Smooth muscle cell (in vitro differentiated cells): ENCODE measurements at regions not wholly inside any gene's neighbourhood (a gene's known extent, or its start where the extent isn't known, plus 50 kb on each side); places are given as distances from the start of the nearest gene placed in this dataset.

ENCODE experiments used
- DNase-seq: peaks from one replicate; lab custom pipeline; 2025; ENCODE audit not compliant: unreplicated experiment; lab: John Stamatoyannopoulos, UW
- H2AFZ ChIP-seq: fragments of 200-600 bp; sonication (generic); 2 replicates; pipeline ENCODE4 v1.6.0; 2016; ENCODE audit warnings: antibody characterized with exemption, low read depth, mild to moderate bottlenecking
- H3F3A ChIP-seq: fragments of 200-600 bp; sonication (generic); 2 replicates; pipeline ENCODE4 v1.6.0; 2017; ENCODE audit warnings: antibody characterized with exemption, low read depth
- H3K27ac ChIP-seq: fragments of 200-600 bp; sonication (generic); 2 replicates; pipeline ENCODE4 v1.5.1; 2016; ENCODE audit warnings: low read depth, mild to moderate bottlenecking
- H3K27me3 ChIP-seq: fragments of 200-600 bp; sonication (generic); 2 replicates; pipeline ENCODE4 v1.6.1; 2016; ENCODE audit warnings: low read depth, mild to moderate bottlenecking
- H3K36me3 ChIP-seq: fragments of 200-600 bp; sonication (generic); 2 replicates; pipeline ENCODE4 v1.5.1; 2016; ENCODE audit warnings: low read depth
- H3K4me1 ChIP-seq: fragments of 200-600 bp; sonication (generic); 2 replicates; pipeline ENCODE4 v1.5.1; 2016; ENCODE audit warnings: low read depth
- H3K4me2 ChIP-seq: fragments of 200-600 bp; sonication (generic); 2 replicates; pipeline ENCODE4 v1.6.0; 2016; ENCODE audit warnings: mild to moderate bottlenecking
- H3K4me3 ChIP-seq: fragments of 200-600 bp; sonication (generic); 2 replicates; pipeline ENCODE4 v1.5.1; 2016; ENCODE audit warnings: mild to moderate bottlenecking
- H3K79me2 ChIP-seq: fragments of 200-600 bp; sonication (generic); 2 replicates; pipeline ENCODE4 v1.6.0; 2016; ENCODE audit warnings: low read depth, mild to moderate bottlenecking
- H3K9ac ChIP-seq: fragments of 200-600 bp; sonication (generic); 2 replicates; pipeline ENCODE4 v1.6.0; 2016; ENCODE audit warnings: low read depth
- H3K9me3 ChIP-seq: fragments of 200-600 bp; sonication (generic); replicated peaks from 2 replicates; pipeline ENCODE4 v1.5.1; 2016; ENCODE audit warnings: low read depth
- H4K20me1 ChIP-seq: fragments of 200-600 bp; sonication (generic); 2 replicates; pipeline ENCODE4 v1.6.0; 2016; ENCODE audit warnings: low read depth
- CTCF ChIP-seq: fragments of 200-600 bp; sonication (generic); IDR thresholded peaks from 2 replicates; pipeline ENCODE4 v1.5.1; 2017; ENCODE audit warnings: borderline replicate concordance, mild to moderate bottlenecking, antibody characterized with exemption; ENCODE audit not compliant: insufficient read depth, poor library complexity, severe bottlenecking
- WGBS: methylation state at CpG from one replicate; pipeline ENCODE4 v1.1.7; 2016; ENCODE audit warnings: low lambda C conversion rate; 5-methylcytosine and 5-hydroxymethylcytosine counted together

GRCh38 chr21:18524097-18524880, 120.7 kb upstream of the TMPRSS15 start:
- Histone ChIP-seq H2AFZ (no peak overlapping the region), H3K4me2 (no peak overlapping the region), H3K79me2 (no peaks in the 10 kb centered on the region), H3K9me3 (no peaks in the 10 kb centered on the region), H3K9ac (no peak overlapping the region), H3K27me3 (no peaks in the 10 kb centered on the region), H3K27ac (no peak overlapping the region), H4K20me1 (no peaks in the 10 kb centered on the region), H3K36me3 (no peaks in the 10 kb centered on the region), H3K4me3 (no peak overlapping the region), H3F3A (no peaks in the 10 kb centered on the region), H3K4me1 (no peaks in the 10 kb centered on the region)
- no peak for DNase-seq
- TF ChIP-seq CTCF: no peak
- WGBS: 77% methylated on average over 7 of the region's 7 CpGs

GRCh38 chr21:18529254-18529653, 125.7 kb upstream of the TMPRSS15 start:
- no peaks in the 10 kb centered on the region for H3K9me3 ChIP-seq
- H3K36me3 ChIP-seq: no peaks in the 10 kb centered on the region
- TF ChIP-seq CTCF: no peak
- no peak for DNase-seq
- no peaks in the 10 kb centered on the region for H4K20me1 ChIP-seq
- no peak overlapping the region for H3K9ac ChIP-seq
- H3K4me1 ChIP-seq: no peaks in the 10 kb centered on the region
- no peak overlapping the region for H2AFZ ChIP-seq
- no peaks in the 10 kb centered on the region for H3F3A ChIP-seq
- no peak overlapping the region for H3K4me3 ChIP-seq
- 14% methylated on average over 1 of the region's 1 CpG for WGBS
- no peaks in the 10 kb centered on the region for H3K79me2 ChIP-seq
- no peak overlapping the region for H3K27ac ChIP-seq
- H3K27me3 ChIP-seq: no peaks in the 10 kb centered on the region
- H3K4me2 ChIP-seq: no peak overlapping the region

GRCh38 chr21:18542081-18542480, 138.5 kb upstream of the TMPRSS15 start:
- Histone ChIP-seq H3K4me2 (no peak overlapping the region), H3K27me3 (no peaks in the 10 kb centered on the region), H4K20me1 (no peaks in the 10 kb centered on the region), H2AFZ (no peak overlapping the region), H3F3A (no peaks in the 10 kb centered on the region), H3K4me1 (no peaks in the 10 kb centered on the region), H3K27ac (no peak overlapping the region), H3K79me2 (no peaks in the 10 kb centered on the region), H3K9me3 (no peaks in the 10 kb centered on the region), H3K9ac (no peak overlapping the region), H3K36me3 (no peaks in the 10 kb centered on the region), H3K4me3 (no peak overlapping the region)
- DNase-seq: no peak
- TF ChIP-seq CTCF: no peak
- WGBS: 78% methylated on average over 2 of the region's 2 CpGs

GRCh38 chr21:18545908-18546307, 142.3 kb upstream of the TMPRSS15 start:
- TF ChIP-seq CTCF: no peak
- WGBS: 78% methylated on average over 1 of the region's 1 CpG

More at GRCh38 chr21:18545908-18546307, 142.3 kb upstream of the TMPRSS15 start:
- no peak overlapping the region for H3K4me3 ChIP-seq
- no peaks in the 10 kb centered on the region for H3K9me3 ChIP-seq
- H3K4me2 ChIP-seq: no peak overlapping the region
- no peaks in the 10 kb centered on the region for H3K79me2 ChIP-seq
- no peak overlapping the region for H2AFZ ChIP-seq
- no peaks in the 10 kb centered on the region for H3K36me3 ChIP-seq
- H3K27me3 ChIP-seq: no peaks in the 10 kb centered on the region
- no peaks in the 10 kb centered on the region for H3K4me1 ChIP-seq
- no peak overlapping the region for H3K9ac ChIP-seq
- no peak overlapping the region for H3K27ac ChIP-seq
- H4K20me1 ChIP-seq: no peaks in the 10 kb centered on the region
- no peak for DNase-seq
- no peaks in the 10 kb centered on the region for H3F3A ChIP-seq
